SU-DHL-6 (cell line): ENCODE measurements at regions not wholly inside any gene's neighbourhood (a gene's known extent, or its start where the extent isn't known, plus 50 kb on each side); places are given as distances from the start of the nearest gene placed in this dataset.

Experiments
- H2AFZ ChIP-seq: fragments of 200-600 bp; sonication (generic); 2 replicates; pipeline ENCODE4 v1.6.1; 2014; ENCODE audit warnings: low read depth, mild to moderate bottlenecking, moderate library complexity, mixed read lengths, antibody characterized with exemption, low read length; ENCODE audit not compliant: severe bottlenecking
- H3F3A ChIP-seq: fragments of 200-600 bp; shearing (Covaris generic); 2 replicates; pipeline ENCODE4 v1.6.0; 2016; ENCODE audit warnings: antibody characterized with exemption, mild to moderate bottlenecking; ENCODE audit not compliant: insufficient read depth
- H3K27ac ChIP-seq: fragments of 200-600 bp; sonication (generic); 2 replicates; pipeline ENCODE4 v1.5.1; 2016; ENCODE audit warnings: low read depth, mild to moderate bottlenecking, low read length, moderate library complexity, mixed read lengths
- H3K27me3 ChIP-seq: fragments of 200-600 bp; sonication (generic), shearing (Covaris generic); 2 replicates; pipeline ENCODE4 v1.6.0; 2014; ENCODE audit warnings: mild to moderate bottlenecking, low read length
- H3K36me3 ChIP-seq: fragments of 200-600 bp; sonication (generic); 2 replicates; pipeline ENCODE4 v1.6.1; 2014; ENCODE audit warnings: mild to moderate bottlenecking, low read length, mixed read lengths
- H3K4me2 ChIP-seq: fragments of 300-600, 200-600 bp; shearing (Covaris generic), sonication (generic); 2 replicates; pipeline ENCODE4 v1.6.0; 2014; ENCODE audit warnings: low read length, low read depth, mild to moderate bottlenecking; ENCODE audit not compliant: poor library complexity, severe bottlenecking
- H3K4me3 ChIP-seq: fragments of 200-600 bp; sonication (generic); 2 replicates; pipeline ENCODE4 v1.5.1; 2014; ENCODE audit warnings: antibody characterized with exemption, low read length, mild to moderate bottlenecking, mixed read lengths; ENCODE audit not compliant: insufficient read depth, poor library complexity, severe bottlenecking
- H3K79me2 ChIP-seq: fragments of 200-600 bp; sonication (generic); 2 replicates; pipeline ENCODE4 v1.6.1; 2014; ENCODE audit warnings: mild to moderate bottlenecking, low read length, moderate library complexity; ENCODE audit not compliant: insufficient read depth
- H3K9ac ChIP-seq: fragments of 200-600 bp; sonication (generic); 2 replicates; pipeline ENCODE4 v1.7.0; 2014; ENCODE audit warnings: mild to moderate bottlenecking, low read length
- H3K9me2 ChIP-seq: fragments of 200-600 bp; sonication (generic); replicated peaks from 2 replicates; pipeline ENCODE4 v1.6.1; 2014; ENCODE audit warnings: low read length; ENCODE audit not compliant: insufficient read depth
- H3K9me3 ChIP-seq: fragments of 200-600 bp; sonication (generic); 2 replicates; pipeline ENCODE4 v1.6.1; 2014; ENCODE audit warnings: low read length, mixed read lengths; ENCODE audit not compliant: insufficient read depth
- H4K20me1 ChIP-seq: fragments of 200-600 bp; sonication (generic); 2 replicates; pipeline ENCODE4 v1.6.1; 2014; ENCODE audit warnings: low read depth, mild to moderate bottlenecking, antibody characterized with exemption, low read length, moderate library complexity, mixed read lengths
- CTCF ChIP-seq: fragments of 200-600 bp; sonication (generic); IDR thresholded peaks from one replicate; pipeline ENCODE4 v1.5.1; 2017; ENCODE audit warnings: antibody characterized with exemption, mild to moderate bottlenecking, low read length, moderate library complexity; ENCODE audit not compliant: insufficient read depth, poor library complexity, severe bottlenecking
- EZH2phosphoT487 ChIP-seq: fragments of 200-600 bp; sonication (generic), shearing (Covaris generic); conservative IDR thresholded peaks from 2 replicates; pipeline ENCODE4 v1.6.1; 2018; ENCODE audit warnings: mild to moderate bottlenecking, antibody characterized with exemption, low read length, moderate library complexity, mixed read lengths

DNA sequence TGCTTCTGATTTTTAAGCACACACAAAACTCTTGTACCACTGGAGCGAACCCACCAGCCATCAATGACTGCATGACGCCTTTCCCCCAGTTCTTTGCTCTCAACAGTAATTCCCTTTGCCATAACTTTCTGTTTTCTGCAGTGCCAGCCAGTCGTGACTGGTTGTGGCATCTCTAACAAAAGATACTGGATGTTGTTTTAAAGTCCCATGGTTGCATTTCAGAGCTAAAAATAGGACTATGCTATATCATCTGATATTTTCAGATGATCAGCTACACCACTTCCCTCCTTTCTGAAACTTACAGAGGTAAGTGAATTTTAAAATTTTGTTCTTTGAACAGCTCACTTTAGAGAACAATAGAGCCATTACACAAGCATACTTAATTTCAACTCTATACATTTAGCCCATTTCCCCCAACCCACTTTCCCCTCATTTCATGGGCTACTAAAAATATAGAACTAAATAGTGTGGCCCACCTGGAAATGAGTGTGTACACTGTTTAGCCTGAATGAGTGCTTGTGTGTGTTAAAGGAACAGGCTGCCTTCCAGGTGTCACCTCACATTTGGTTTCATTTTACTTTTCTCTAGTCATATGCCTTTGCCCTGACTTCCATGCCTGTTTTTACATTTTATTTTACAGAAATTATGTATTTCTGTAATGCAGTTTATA lies 136.9 kb upstream of the ZC3H12C start:
- Histone ChIP-seq H3K4me3 (no peak overlapping the region), H2AFZ (no peak overlapping the region), H3K36me3 (no peaks in the 10 kb centered on the region), H4K20me1 (no peaks in the 10 kb centered on the region), H3K79me2 (no peaks in the 10 kb centered on the region), H3K4me2 (no peak overlapping the region), H3K27ac (no peak overlapping the region), H3K9ac (no peak overlapping the region), H3F3A (no peaks in the 10 kb centered on the region), H3K27me3 (no peaks in the 10 kb centered on the region), H3K9me2 (no peaks in the 10 kb centered on the region), H3K9me3 (no peaks in the 10 kb centered on the region)
- TF ChIP-seq EZH2phosphoT487: no peak
- no peak for TF ChIP-seq CTCF

DNA sequence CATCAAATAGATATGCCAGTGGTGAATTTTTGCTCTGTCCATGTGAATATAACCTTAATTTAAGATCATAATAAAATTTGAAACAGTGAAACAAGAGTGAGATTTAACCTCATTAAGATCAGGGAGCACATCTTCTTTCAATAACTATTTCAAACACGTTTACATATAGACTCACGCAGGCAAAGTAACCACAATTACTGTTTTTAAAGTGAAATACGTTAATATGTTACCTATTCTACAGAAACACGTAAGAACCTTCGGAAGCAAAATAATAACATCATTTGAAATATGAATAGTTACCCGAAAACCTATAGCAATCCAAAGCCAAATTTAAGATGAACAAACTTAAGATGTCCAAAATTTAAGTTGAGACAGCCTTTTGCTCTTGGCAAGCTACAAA lies 136.2 kb upstream of the ZC3H12C start:
- no peak overlapping the region for H3K27ac ChIP-seq
- H3F3A ChIP-seq: no peaks in the 10 kb centered on the region
- no peak overlapping the region for H2AFZ ChIP-seq
- no peak overlapping the region for H3K4me2 ChIP-seq
- no peaks in the 10 kb centered on the region for H3K27me3 ChIP-seq
- no peaks in the 10 kb centered on the region for H3K36me3 ChIP-seq
- H4K20me1 ChIP-seq: no peaks in the 10 kb centered on the region
- TF ChIP-seq CTCF: no peak
- TF ChIP-seq EZH2phosphoT487: no peak
- H3K9me3 ChIP-seq: no peaks in the 10 kb centered on the region
- H3K4me3 ChIP-seq: no peak overlapping the region
- no peaks in the 10 kb centered on the region for H3K79me2 ChIP-seq
- H3K9me2 ChIP-seq: no peaks in the 10 kb centered on the region
- H3K9ac ChIP-seq: no peak overlapping the region

- no peaks in the 10 kb centered on the region for H3K36me3 ChIP-seq
- no peak overlapping the region for H3K4me3 ChIP-seq
- TF ChIP-seq EZH2phosphoT487: no peak
- no peak for TF ChIP-seq CTCF
- H2AFZ ChIP-seq: no peak overlapping the region
- no peaks in the 10 kb centered on the region for H3K9me2 ChIP-seq
- no peaks in the 10 kb centered on the region for H3K9me3 ChIP-seq
- H3K27ac ChIP-seq: no peak overlapping the region
- H3K79me2 ChIP-seq: no peaks in the 10 kb centered on the region
- H3K9ac ChIP-seq: no peak overlapping the region
- H3K27me3 ChIP-seq: no peaks in the 10 kb centered on the region
- H3K4me2 ChIP-seq: no peak overlapping the region
- H3F3A ChIP-seq: no peaks in the 10 kb centered on the region
- no peaks in the 10 kb centered on the region for H4K20me1 ChIP-seq
Observed at GRCh38 chr11:109957601-109958000, 135.6 kb upstream of the ZC3H12C start.
